NCI-H2171 treated with DMSO at 0.1 percent for 48 hours (cell line): ENCODE measurements at regions not wholly inside any gene's neighbourhood (a gene's known extent, or its start where the extent isn't known, plus 50 kb on each side); places are given as distances from the start of the nearest gene placed in this dataset.
"Not testable (repeated sequence)": the region's sequence is repeated elsewhere in the genome, so short reads cannot be mapped to it uniquely, and the experiment has no call there.

Experiments
- DNase-seq: peaks from one replicate; lab custom pipeline; 2025; lab: John Stamatoyannopoulos, UW

GRCh38 chr5:131005963-131006684 lies 158.9 kb downstream of the HINT1 start:
- no peak for DNase-seq

GRCh38 chr5:131001507-131001906 lies 163.5 kb downstream of the HINT1 start:
- DNase-seq: no peak

- no peak for DNase-seq
Measured at GRCh38 chr5:131000289-131000688, 164.8 kb downstream of the HINT1 start.

- DNase-seq: not testable (repeated sequence)
Measured at GRCh38 chr5:130996720-130997119, 168.3 kb downstream of the HINT1 start.

- DNase-seq: no peak
Measured at GRCh38 chr5:130995851-130996250, 169.2 kb downstream of the HINT1 start.

- DNase-seq: no peak
Measured at GRCh38 chr5:130995254-130995515, 169.9 kb downstream of the HINT1 start.

- DNase-seq: no peak
Measured at GRCh38 chr5:130994496-130995253, 170.4 kb downstream of the HINT1 start.

GRCh38 chr5:130992621-130993020 lies 172.4 kb downstream of the HINT1 start:
- no peak for DNase-seq

GRCh38 chr5:130992095-130992494 lies 173.0 kb downstream of the HINT1 start:
- no peak for DNase-seq

GRCh38 chr5:130985776-130986175 lies 179.3 kb downstream of the HINT1 start:
- no peak for DNase-seq

- no peak for DNase-seq
Measured at GRCh38 chr5:130981663-130982062, 183.4 kb downstream of the HINT1 start.

GRCh38 chr5:130978475-130978874 lies 186.6 kb downstream of the HINT1 start:
- no peak for DNase-seq

- DNase-seq: no peak
Measured at GRCh38 chr5:130976493-130976892, 188.6 kb downstream of the HINT1 start.

GRCh38 chr5:130975847-130976246 lies 189.2 kb downstream of the HINT1 start:
- no peak for DNase-seq

- no peak for DNase-seq
Measured at GRCh38 chr5:130975299-130975698, 189.8 kb downstream of the HINT1 start.

GRCh38 chr5:130974021-130974683 lies 190.9 kb downstream of the HINT1 start:
- DNase-seq: no peak

- DNase-seq: no peak
Measured at GRCh38 chr5:130966990-130967525, 198.0 kb downstream of the HINT1 start.

GRCh38 chr5:130965920-130966319 lies 199.1 kb downstream of the HINT1 start:
- no peak for DNase-seq

- no peak for DNase-seq
Measured at GRCh38 chr5:130965360-130965759, 199.7 kb downstream of the HINT1 start.

GRCh38 chr5:130964231-130965202 lies 200.5 kb downstream of the HINT1 start:
- no peak for DNase-seq

GRCh38 chr5:130963798-130964197 lies 201.3 kb downstream of the HINT1 start:
- DNase-seq: no peak

GRCh38 chr5:130957151-130957550 lies 207.9 kb downstream of the HINT1 start:
- no peak for DNase-seq
